ENCODE measurements at regions not wholly inside any gene's neighbourhood (a gene's known extent, or its start where the extent isn't known, plus 50 kb on each side); places are given as distances from the start of the nearest gene placed in this dataset.

DNA sequence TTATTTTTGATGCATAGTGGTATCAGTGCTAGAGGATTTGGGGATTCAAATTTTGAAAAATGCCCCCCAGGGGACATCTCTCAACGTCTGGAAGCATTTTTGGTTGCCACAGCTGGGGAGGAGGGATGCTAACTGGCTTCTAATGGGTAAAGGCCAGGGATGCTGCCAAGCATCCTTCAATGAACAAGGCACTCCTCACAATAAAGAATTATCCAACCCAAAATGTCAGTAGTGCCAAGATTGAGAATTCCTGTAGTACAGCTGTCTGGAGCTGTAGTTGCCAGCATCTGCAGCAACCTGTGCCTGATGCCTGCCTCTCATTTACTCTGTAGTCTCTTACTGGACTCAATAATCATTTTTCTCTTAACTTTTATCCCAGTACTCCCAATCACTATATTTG lies 53.5 kb downstream of the SEPTIN7 start:
- no peak for TF ChIP-seq GATA2 (IDR thresholded peaks at IDR 0.05; ENCODE audit: low read depth, low read length)
- no peak for TF ChIP-seq GATA3 (IDR thresholded peaks at IDR 0.05; ENCODE audit: low read depth, low read length)
